ENCODE measurements at regions not wholly inside any gene's neighbourhood (a gene's known extent, or its start where the extent isn't known, plus 50 kb on each side); places are given as distances from the start of the nearest gene placed in this dataset.
"Not testable (repeated sequence)": the region's sequence is repeated elsewhere in the genome, so short reads cannot be mapped to it uniquely, and the experiment has no call there.

DNA sequence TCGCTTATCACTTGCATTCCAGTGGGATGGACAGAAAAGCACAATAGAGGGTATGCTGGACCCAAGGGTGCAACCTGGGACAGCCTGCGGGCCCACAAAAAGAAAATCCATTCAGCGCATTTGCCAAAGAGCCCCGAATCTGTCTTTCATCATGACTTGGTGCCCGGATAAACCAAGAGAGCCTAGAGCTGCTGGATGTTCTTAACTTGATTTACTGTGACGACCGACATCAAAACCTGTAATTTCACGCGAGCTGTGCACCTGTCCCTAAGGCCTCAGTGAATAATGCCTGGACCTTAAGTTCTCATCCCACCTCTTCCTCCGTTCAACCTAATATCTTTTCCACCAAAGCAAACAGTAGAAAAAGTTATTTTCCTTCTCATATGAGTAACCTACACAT is 115.5 kb upstream of the ACKR3 start:
- DNase-seq = no peak
- ChIA-PET POLR2A (no interaction called here), CTCF (no interaction called here)
- Mint-ChIP-seq H3K4me3 (no peak overlapping the region), H3K4me1 (ENCODE audit: low read depth) (peaks cover 4% of the 10 kb centered on the region), H3K27me3 (peaks cover 9% of the 10 kb centered on the region), H3K9me3 (peaks cover 5% of the 10 kb centered on the region), H3K36me3 (no peaks in the 10 kb centered on the region), H3K27ac (no peak overlapping the region)
- intact Hi-C loops (cut with micrococcal nuclease) = no loop called here

DNA sequence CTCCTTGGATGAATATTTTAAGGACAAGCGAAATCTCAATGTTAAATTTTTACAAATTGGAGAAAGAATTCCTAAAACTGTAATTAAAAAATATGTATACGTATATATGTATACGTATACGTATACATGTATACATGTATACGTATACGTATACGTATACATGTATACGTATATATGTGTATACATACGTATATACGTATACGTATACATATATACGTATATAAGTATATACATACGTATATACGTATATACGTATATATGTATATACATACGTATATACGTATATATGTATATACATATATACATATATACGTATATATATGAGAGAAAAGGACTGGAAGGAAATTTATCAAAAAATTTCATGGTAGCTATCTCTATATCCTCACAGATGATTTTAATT is 110.2 kb upstream of the ACKR3 start:
- Mint-ChIP-seq H3K9me3 (peaks cover 7% of the 10 kb centered on the region), H3K27ac (no peak overlapping the region), H3K27me3 (peaks cover 8% of the 10 kb centered on the region), H3K4me1 (ENCODE audit: low read depth) (no peaks in the 10 kb centered on the region), H3K4me3 (no peak overlapping the region), H3K36me3 (no peaks in the 10 kb centered on the region)
- intact Hi-C loops (cut with micrococcal nuclease) = no loop called here
- CTCF ChIA-PET = no interaction called here
- no peak for DNase-seq
- POLR2A ChIA-PET = no interaction called here

DNA sequence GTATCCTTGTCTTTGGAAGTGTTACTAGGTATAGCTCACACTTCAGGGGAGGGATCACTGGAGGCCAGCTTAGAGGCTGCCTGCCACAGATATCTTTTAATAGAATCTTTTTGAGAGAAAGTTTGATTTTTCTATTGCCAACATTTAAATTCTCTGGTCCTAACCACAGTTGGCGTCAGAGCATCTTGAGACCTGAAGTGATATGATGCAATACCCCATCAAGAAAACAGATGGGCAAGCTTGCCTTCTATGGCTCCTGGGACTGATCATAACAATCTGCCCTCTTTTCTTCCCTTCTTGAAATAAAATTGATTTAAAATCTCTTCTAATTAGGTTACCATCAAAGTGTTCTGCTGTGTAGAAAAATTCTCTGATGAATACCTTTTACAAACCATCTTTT is 105.5 kb upstream of the ACKR3 start:
- POLR2A ChIA-PET = no interaction called here
- Mint-ChIP-seq H3K4me3 (no peak overlapping the region), H3K27ac (no peak overlapping the region), H3K36me3 (peaks cover 4% of the 10 kb centered on the region), H3K9me3 (peaks cover 22% of the 10 kb centered on the region), H3K4me1 (ENCODE audit: low read depth) (no peaks in the 10 kb centered on the region), H3K27me3 (peaks cover 10% of the 10 kb centered on the region)
- DNase-seq = no peak
- CTCF ChIA-PET = no interaction called here
- intact Hi-C loops (cut with micrococcal nuclease) = no loop called here

DNA sequence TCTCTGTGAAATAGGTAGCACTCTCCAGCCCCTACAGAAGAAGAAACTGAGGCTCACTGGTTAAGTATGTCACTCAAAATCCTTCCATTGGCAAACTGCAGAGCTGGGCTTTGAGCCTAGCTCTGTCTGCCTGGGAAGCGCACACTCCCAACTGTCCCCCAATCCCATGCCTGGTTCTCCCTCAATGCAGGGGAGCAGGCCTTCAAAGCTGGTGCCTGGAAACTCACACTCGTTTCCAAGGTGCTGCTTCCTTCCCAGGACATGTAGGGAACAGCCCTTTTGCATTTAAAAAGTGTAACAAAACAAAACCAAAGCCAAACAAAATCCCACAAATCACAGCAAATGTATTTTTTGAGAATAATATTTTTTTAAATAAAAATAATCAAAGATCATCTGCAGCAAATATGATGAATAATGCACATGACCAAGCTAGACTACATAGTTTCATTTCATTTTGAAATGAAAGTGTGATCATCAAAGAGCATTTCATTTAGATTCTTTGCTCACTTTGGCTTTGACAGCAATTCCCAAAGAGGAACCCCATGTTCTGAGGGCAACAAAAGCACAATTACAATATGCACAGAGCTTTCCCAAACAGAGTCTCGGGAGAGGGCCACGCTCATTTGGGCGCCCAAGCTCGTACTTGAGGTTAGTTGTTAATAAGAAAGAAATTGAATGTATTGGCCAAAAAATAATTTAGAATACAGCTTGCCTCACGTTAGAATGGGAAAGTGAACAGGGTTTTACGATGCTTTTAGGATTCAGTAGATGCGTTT is 96.7 kb upstream of the ACKR3 start:
- intact Hi-C loops (cut with micrococcal nuclease) = no loop called here
- no peak for DNase-seq
- no peak overlapping the region for H3K27ac Mint-ChIP-seq
- H3K9me3 Mint-ChIP-seq = peaks cover 9% of the 10 kb centered on the region
- ChIA-PET CTCF (interaction anchor here (1.3 kb wide), 1 partner anchor 97 kb away, joined by 4 read pairs; the partner anchor contains the start of gene ACKR3), POLR2A (no interaction called here)
- H3K4me1 Mint-ChIP-seq (ENCODE audit: low read depth) = no peaks in the 10 kb centered on the region
- H3K36me3 Mint-ChIP-seq = peaks cover 3% of the 10 kb centered on the region
- no peak overlapping the region for H3K4me3 Mint-ChIP-seq
- peaks cover 10% of the 10 kb centered on the region for H3K27me3 Mint-ChIP-seq

DNA sequence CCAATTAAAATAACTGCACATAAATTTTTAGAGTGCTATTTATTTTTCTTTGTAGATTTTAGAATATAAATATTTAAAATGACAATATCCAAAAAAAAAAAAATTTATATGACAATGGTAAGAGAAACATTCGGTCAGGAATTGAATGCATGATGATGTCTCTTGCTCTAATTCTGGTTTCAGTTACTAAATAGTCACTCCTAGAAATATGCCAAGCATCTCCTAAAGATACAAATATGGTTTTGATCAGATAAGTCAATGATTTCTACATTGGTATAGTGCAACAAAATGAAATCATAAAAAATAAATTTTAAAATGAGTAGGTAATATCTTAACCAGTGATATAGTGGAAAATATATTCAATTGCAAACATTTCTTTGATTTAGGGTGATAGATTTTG is 95.9 kb upstream of the ACKR3 start:
- Mint-ChIP-seq H3K4me3 (no peak overlapping the region), H3K27me3 (peaks cover 11% of the 10 kb centered on the region), H3K4me1 (ENCODE audit: low read depth) (no peaks in the 10 kb centered on the region), H3K36me3 (peaks cover 3% of the 10 kb centered on the region), H3K27ac (no peak overlapping the region), H3K9me3 (peaks cover 9% of the 10 kb centered on the region)
- DNase-seq = no peak
- intact Hi-C loops (cut with micrococcal nuclease) = no loop called here
- POLR2A ChIA-PET = no interaction called here
- CTCF ChIA-PET = interaction anchor here (1.3 kb wide), 1 partner anchor 96 kb away, joined by 4 read pairs; the partner anchor contains the start of gene ACKR3

DNA sequence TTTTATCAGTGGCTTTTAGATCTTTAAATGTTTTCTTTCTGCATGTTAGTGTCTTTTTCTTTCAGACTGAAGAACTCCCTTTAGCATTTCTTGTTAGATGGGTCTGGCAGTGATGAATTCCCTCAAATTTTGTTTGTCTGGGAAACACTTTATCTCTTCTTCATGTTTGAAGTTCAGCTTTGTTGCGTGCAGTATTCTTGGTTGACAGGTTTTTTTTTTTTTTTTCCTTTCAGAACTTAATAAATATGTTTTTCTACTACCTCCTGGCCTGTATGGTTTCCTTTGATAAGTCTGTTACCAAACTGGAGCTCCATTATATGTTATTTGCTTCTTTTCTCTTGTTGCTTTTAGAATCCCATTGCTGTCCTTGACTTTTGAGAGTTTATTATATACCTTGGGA is 89.8 kb upstream of the ACKR3 start:
- no peaks in the 10 kb centered on the region for H3K4me1 Mint-ChIP-seq (ENCODE audit: low read depth)
- H3K4me3 Mint-ChIP-seq = no peak overlapping the region
- H3K27me3 Mint-ChIP-seq = peaks cover 14% of the 10 kb centered on the region
- peaks cover 30% of the 10 kb centered on the region for H3K9me3 Mint-ChIP-seq
- H3K36me3 Mint-ChIP-seq = peaks cover 16% of the 10 kb centered on the region
- DNase-seq = no peak
- no peak overlapping the region for H3K27ac Mint-ChIP-seq
- CTCF ChIA-PET = no interaction called here
- intact Hi-C loops (cut with micrococcal nuclease) = no loop called here
- POLR2A ChIA-PET = no interaction called here

DNA sequence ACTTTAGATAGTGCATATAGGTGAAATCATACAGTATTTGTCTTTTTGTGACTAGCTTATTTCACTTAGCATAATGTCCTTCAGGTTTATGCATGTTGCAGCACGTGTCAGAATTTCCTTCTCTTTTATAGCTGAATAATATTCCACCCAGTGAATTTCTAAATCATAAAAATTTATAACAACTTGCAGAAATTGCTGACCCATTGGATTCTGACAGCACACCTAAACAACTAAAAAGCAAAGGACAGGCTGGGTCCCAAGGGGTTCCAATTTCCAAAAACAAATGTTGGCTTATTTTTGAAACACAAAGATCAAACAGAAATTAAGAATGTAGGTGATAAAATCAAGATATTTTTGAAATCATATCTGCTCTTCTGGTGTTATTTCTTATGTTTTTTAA is 86.5 kb upstream of the ACKR3 start:
- ChIA-PET POLR2A (no interaction called here), CTCF (no interaction called here)
- no peak overlapping the region for H3K27ac Mint-ChIP-seq
- H3K4me3 Mint-ChIP-seq = no peak overlapping the region
- no peaks in the 10 kb centered on the region for H3K4me1 Mint-ChIP-seq (ENCODE audit: low read depth)
- DNase-seq = no peak
- peaks cover 9% of the 10 kb centered on the region for H3K27me3 Mint-ChIP-seq
- intact Hi-C loops (cut with micrococcal nuclease) = no loop called here
- peaks cover 13% of the 10 kb centered on the region for H3K36me3 Mint-ChIP-seq
- peaks cover 21% of the 10 kb centered on the region for H3K9me3 Mint-ChIP-seq

DNA sequence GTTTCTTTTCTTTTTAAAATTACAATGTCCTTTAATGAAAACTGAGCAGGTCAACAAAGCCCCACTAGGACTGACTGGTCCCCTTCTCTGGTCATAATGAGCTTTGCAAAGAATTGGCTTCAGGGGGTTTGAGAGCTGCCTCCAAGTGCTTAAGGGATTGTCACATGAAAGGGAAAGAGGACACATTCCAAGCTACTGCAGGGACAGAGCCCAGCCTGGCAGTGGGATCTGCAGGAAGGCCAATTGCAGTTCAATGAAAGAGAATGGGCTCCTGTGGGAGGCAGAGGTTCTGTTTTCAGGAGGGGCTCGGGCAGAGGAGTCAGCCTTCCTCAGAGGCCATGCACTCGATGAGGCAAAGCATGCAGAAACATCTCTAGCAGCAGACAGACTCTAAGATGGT is 84.1 kb upstream of the ACKR3 start:
- Mint-ChIP-seq H3K27ac (no peak overlapping the region), H3K4me3 (no peak overlapping the region), H3K9me3 (peaks cover 9% of the 10 kb centered on the region), H3K27me3 (peaks cover 7% of the 10 kb centered on the region), H3K4me1 (ENCODE audit: low read depth) (no peaks in the 10 kb centered on the region), H3K36me3 (peaks cover 7% of the 10 kb centered on the region)
- ChIA-PET POLR2A (no interaction called here), CTCF (no interaction called here)
- intact Hi-C loops (cut with micrococcal nuclease) = no loop called here
- no peak for DNase-seq

DNA sequence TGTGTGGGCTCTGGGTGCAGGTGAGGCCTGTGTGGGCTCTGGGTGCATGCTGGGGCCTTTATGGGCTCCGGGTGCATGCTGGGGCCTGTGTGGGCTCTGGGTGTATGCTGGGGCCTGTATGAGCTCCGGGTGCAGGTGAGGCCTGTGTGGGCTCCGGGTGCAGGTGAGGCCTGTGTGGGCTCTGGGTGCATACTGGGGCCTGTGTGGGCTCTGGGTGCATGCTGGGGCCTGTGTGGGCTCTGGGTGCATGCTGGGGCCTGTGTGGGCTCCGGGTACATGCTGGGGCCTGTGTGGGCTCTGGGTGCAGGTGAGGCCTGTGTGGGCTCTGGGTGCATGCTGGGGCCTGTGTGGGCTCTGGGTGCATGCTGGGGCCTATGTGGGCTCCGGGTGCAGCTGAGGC is 80.5 kb upstream of the ACKR3 start:
- H3K27me3 Mint-ChIP-seq; H3K36me3 Mint-ChIP-seq; H3K4me3 Mint-ChIP-seq; H3K27ac Mint-ChIP-seq; POLR2A ChIA-PET; CTCF ChIA-PET; H3K4me1 Mint-ChIP-seq (ENCODE audit: low read depth); intact Hi-C loops (cut with micrococcal nuclease); DNase-seq; H3K9me3 Mint-ChIP-seq: not testable (repeated sequence)

DNA sequence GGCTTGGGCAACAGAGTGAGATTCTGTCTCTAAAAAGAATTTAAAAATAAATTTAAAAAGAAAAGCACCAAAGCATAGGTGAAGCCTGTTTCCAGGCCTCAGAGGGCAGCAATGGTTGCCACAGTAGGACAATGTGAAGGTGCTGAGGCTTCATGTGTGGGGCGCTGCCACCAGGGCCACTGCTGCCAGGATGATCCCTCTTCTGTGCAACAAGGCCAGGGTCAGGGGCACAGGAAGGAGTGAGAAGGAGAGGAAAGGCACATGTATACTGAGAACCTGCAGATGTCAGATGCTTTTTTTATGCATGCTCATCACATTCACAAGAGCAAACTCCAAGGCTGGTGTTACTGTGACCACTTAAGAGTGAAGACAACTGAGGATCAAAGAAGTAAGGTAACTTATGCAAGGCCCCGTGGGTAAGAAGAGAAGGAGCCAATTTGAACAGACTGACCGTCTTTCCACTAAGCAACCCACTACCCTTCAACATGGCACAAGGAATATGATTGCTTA is 79.7 kb upstream of the ACKR3 start:
- H3K4me3 Mint-ChIP-seq = no peak overlapping the region
- no peaks in the 10 kb centered on the region for H3K36me3 Mint-ChIP-seq
- H3K9me3 Mint-ChIP-seq = peaks cover 4% of the 10 kb centered on the region
- intact Hi-C loops (cut with micrococcal nuclease) = no loop called here
- H3K27me3 Mint-ChIP-seq = peaks cover 2% of the 10 kb centered on the region
- no peak for DNase-seq
- no peaks in the 10 kb centered on the region for H3K4me1 Mint-ChIP-seq (ENCODE audit: low read depth)
- H3K27ac Mint-ChIP-seq = no peak overlapping the region
- ChIA-PET CTCF (no interaction called here), POLR2A (no interaction called here)

DNA sequence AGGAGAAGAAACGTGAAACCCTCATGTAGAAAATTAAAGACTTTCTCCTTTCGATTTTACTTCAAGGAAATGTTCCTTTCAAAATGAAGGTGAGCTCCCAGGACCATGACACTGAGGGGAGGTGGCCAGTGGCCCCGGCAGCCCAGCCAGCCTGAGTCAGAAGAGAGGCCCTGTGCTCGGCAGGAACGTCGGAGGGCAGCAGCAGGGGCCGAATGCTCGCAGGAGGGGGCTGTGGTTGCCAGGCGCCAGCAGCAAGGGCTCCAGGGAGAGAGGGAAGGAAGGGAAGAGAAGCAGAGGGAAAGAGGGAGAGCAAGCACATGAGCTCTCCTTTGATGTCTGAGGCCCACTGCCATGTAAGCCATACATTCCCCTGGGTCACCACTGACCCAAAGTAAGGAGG is 73.3 kb upstream of the ACKR3 start:
- Mint-ChIP-seq H3K4me1 (ENCODE audit: low read depth) (no peaks in the 10 kb centered on the region), H3K4me3 (no peak overlapping the region), H3K9me3 (peaks cover 4% of the 10 kb centered on the region), H3K27me3 (peaks cover 7% of the 10 kb centered on the region), H3K27ac (no peak overlapping the region), H3K36me3 (no peaks in the 10 kb centered on the region)
- POLR2A ChIA-PET = no interaction called here
- CTCF ChIA-PET = no interaction called here
- no peak for DNase-seq
- intact Hi-C loops (cut with micrococcal nuclease) = no loop called here

DNA sequence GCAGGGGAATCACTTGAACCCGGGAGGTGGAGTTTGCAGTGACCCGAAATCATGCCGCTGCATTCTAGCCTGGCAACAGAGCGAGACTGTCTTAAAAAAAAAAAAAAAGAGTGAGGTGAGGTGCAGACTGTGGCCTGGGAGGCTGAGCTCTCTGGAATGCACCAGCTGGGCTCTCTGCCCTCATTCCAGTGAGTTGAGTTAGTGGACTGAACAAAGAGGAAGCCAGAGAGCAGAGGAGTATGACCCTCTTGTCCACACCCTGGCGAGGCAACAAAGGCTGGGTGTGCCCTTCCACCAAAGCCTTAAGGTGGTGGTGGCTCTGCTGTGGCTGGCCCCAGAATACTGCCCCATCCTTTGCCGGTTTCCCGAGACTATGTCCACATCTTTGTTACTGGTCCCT is 71.3 kb upstream of the ACKR3 start:
- no peaks in the 10 kb centered on the region for H3K36me3 Mint-ChIP-seq

More for the DNA sequence above, 71.3 kb upstream of the ACKR3 start:
- ChIA-PET CTCF (interaction anchor here (0.7 kb wide), 1 partner anchor 12 kb away, joined by 3 read pairs; no protein-coding TSS in a partner anchor), POLR2A (no interaction called here)
- Mint-ChIP-seq H3K27ac (no peak overlapping the region), H3K9me3 (no peaks in the 10 kb centered on the region), H3K4me3 (no peak overlapping the region), H3K27me3 (peaks cover 8% of the 10 kb centered on the region), H3K4me1 (ENCODE audit: low read depth) (no peaks in the 10 kb centered on the region)
- intact Hi-C loops (cut with micrococcal nuclease) = no loop called here
- DNase-seq = no peak
